ENCODE measurements at regions not wholly inside any gene's neighbourhood (a gene's known extent, or its start where the extent isn't known, plus 50 kb on each side); places are given as distances from the start of the nearest gene placed in this dataset.

GRCh38 chr1:38546636-38547035, 312.9 kb downstream of the RRAGC start:
- no peak for DNase-seq (ENCODE audit: low read depth in 2 of 2)

GRCh38 chr1:38541223-38541622, 318.3 kb downstream of the RRAGC start:
- no peak for DNase-seq (ENCODE audit: low read depth in 2 of 2)

GRCh38 chr1:38539931-38540330, 319.6 kb downstream of the RRAGC start:
- no peak for DNase-seq (ENCODE audit: low read depth in 2 of 2)

- no peak for DNase-seq (ENCODE audit: low read depth in 2 of 2)
Observed at GRCh38 chr1:38538834-38539233, 320.7 kb downstream of the RRAGC start.

GRCh38 chr1:38536089-38536488, 323.5 kb downstream of the RRAGC start:
- no peak for DNase-seq (ENCODE audit: low read depth in 2 of 2)

- no peak for DNase-seq (ENCODE audit: low read depth in 2 of 2)
Observed at GRCh38 chr1:38534473-38534823, 325.1 kb downstream of the RRAGC start.

GRCh38 chr1:38533772-38534472, 325.6 kb downstream of the RRAGC start:
- DNase-seq (ENCODE audit: low read depth in 2 of 2) = no peak

DNA sequence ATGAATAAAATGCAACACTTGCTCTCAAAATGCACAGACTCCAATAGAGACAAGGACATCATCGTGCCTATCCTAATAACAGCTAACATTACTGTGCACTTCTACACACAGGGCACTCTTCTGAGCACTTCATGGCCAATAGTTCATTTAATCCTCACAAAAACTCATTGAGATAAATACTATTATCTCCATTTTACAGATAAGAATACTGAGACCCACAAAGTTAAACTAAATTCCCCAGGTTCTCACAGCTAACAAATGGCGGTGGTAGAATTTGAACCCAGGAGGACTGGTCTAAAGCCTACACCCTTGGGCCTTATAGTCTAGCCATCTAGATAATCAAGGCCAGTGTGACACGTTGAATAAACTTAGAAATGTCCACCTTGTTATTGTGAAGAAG, 328.6 kb downstream of the RRAGC start:
- DNase-seq (ENCODE audit: low read depth in 2 of 2) = no peak

DNA sequence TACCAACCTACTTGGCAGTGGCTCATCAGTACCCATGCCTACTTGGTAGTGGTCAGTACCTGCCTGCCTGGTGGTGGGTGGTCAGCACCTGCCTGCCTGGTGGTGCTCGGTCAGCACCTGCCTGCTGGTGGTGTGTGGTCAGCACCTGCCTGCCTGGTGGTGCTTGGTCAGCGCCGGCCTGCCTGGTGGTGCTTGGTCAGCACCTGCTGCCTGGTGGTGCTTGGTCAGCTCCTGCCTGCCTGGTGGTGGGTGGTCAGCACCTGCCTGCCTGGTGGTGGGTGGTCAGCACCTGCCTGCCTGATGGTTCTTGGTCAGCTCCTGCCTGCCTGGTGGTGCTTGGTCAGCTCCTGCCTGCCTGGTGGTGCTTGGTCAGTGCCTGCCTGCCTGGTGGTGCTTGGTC, 329.6 kb downstream of the RRAGC start:
- no peak for DNase-seq (ENCODE audit: low read depth in 2 of 2)

- no peak for DNase-seq (ENCODE audit: low read depth in 2 of 2)
Observed at GRCh38 chr1:38529391-38529790, 330.2 kb downstream of the RRAGC start.

GRCh38 chr1:38528623-38529022, 330.9 kb downstream of the RRAGC start:
- no peak for DNase-seq (ENCODE audit: low read depth in 2 of 2)

DNA sequence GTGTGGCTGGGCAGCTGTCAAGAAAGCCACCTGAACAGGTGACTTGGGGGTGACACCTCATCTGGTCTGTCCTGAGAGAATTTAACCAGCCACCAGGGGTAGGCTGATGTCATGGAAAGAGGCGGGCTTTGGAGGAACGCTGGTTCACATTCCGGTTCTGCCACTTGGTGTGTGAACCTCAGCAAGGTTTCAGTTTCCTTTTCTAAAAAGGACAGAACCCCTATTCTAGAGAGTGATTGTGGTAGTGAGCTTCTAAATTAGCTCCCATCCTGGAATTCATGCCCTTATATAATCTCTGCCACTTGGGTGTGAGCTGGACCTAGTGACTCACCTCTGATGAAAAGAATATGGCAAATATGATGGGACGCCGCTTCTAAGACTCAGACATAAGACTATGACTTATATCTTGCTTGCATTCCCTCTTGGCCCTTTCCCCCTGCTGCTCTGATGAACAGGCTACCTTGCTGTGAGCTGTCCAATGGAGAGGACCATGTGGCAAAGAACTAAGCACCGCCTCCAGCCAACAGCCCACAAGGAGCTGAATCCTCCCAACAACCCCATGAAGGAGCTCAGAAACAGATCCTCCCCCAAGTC, 332.1 kb downstream of the RRAGC start:
- DNase-seq (ENCODE audit: low read depth in 2 of 2) = no peak

DNA sequence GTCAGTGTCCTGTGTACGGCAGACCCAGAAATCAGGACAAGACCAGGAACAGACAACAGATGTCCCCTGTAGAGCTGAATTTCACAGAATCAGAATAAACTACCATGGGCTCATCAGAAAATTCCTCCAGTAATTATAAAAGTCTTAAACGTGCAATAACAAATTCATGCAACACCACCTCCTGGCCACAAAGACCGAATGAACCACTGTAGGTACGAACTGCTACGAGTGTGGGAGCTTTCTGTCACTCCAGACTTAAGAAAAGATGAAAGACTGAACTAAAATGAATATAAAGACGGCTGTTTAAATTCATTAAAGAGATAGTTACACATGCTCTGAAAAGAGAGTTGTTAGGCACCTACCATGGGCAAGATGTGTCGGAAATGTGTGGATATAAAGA, 333.5 kb downstream of the RRAGC start:
- no peak for DNase-seq (ENCODE audit: low read depth in 2 of 2)

- DNase-seq (ENCODE audit: low read depth in 2 of 2) = no peak
Observed at GRCh38 chr1:38525343-38526043, 334.1 kb downstream of the RRAGC start.

DNA sequence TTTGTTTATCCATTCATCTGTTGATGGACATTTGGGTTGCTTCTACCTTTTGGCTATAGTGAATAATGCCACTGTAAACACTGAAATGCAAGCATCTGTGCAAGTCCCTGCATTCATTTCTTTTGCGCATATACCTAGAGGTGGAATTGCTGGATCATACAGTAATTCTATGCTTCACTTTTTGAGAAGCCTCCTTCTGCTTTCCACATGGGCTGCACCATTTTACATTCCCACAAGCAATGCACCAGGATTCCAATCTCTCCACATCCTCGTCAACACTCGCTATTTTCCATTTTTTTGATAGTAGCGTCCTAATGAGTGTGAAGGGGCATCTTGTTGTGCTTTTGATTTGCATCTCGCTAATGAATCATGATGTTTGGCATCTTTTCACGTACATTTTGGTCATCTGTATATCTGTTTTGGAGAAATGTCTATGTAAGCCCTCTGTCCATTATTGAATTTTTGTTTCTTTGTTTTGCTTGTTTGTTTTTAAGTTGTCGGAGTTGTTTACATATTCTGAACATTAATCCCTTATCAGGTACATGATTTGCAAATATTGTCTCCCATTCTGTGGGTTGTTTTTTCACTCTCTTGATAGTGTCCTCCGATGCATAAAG, 335.4 kb downstream of the RRAGC start:
- no peak for DNase-seq (ENCODE audit: low read depth in 2 of 2)

DNA sequence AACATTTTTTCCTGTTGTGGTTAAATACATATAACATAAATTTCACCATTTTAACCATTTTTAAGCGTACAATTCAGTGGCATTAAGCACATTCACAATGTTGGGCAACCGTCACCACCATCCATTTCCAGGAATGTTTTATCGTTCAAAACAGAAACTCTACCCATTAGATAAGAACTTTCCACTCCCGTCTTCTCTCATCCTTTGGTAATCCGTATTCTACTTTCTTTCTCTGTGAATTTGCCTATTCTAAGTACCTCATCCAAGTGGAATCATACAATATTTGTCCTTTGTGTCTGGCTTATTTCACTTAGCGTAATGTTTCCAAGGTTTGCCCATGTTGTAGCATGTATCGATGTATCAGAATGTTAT, 336.0 kb downstream of the RRAGC start:
- DNase-seq (ENCODE audit: low read depth in 2 of 2) = no peak

GRCh38 chr1:38522915-38523567, 336.5 kb downstream of the RRAGC start:
- DNase-seq (ENCODE audit: low read depth in 2 of 2) = no peak

DNA sequence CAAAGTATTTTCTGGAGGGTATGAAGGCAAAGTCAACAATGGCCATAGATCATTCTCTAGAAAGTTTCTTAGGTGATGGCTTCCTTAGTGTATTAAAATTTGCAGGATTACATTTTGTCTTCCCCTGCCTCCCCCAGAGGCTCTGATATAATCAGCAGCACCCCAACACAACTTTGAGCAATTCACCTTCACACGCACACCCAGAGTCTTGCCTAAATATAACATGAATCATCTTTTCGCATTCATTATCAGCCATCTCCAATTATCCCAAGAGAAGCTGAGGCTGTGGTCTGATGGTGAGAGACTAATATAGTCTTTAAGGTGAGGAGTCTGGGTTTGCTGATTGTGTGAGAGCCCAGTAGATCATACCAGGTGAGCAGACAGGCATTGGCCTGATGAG, 343.0 kb downstream of the RRAGC start:
- DNase-seq (ENCODE audit: low read depth in 2 of 2) = no peak

DNA sequence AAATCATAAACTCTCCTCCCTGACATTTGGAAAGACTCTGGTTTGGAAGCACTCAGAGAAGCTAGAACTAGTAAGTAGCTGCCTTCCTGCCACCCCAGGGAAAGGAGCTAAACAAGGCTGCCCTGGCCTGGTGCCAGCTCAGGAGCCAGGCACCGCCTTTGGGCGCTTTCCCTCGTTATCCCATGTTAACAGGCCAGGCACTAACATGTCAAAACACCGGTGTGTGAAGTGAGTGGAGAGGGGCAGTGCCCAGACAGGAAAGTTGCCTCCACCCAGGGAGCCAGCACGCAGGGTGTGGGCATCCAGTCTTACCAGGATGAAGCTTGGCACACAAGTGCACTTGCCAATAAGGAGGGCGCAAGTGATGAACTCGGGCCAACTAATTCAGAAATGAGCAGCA, 346.8 kb downstream of the RRAGC start:
- DNase-seq (ENCODE audit: low read depth in 2 of 2) = no peak

GRCh38 chr1:38512024-38512767, 347.4 kb downstream of the RRAGC start:
- DNase-seq (ENCODE audit: low read depth in 2 of 2) = no peak

DNA sequence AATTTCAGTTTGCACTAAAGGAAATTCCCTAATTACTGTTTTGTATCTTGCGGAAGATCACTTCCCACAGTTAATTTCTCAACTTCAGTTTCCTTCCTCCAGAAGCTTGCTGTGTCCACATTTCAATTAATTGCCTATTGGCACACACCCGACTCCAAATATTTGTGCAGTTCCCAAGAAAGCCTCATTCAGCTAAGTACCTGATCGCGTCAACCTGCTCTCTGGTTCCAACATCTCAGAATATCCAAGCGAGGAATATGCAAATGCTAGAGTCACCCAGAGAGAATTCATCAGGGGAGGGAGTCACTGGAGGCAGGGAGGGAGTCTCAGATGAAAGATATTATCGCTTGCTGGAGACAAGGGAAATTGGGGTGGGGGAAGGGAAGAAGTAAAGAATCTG, 351.3 kb downstream of the RRAGC start:
- no peak for DNase-seq (ENCODE audit: low read depth in 2 of 2)

DNA sequence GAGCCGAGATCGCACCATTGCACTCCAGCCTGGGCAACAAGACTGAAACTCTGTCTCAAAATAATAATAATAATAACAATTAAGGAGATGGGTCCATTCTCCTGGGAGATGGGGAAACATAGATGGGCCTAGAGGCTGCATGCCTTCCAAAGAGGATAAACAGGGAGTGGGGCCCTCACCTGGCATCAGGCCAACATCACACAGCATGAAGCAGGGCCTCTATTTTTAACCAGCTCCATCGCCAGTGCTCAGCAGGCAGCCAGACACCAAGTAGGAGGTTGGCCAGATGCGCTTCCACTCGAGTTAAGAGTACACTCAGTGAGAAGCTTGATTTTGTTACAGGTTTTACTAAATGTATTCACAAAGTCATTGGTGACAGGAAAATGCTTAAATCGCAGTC, 352.0 kb downstream of the RRAGC start:
- DNase-seq (ENCODE audit: low read depth in 2 of 2) = no peak
